Retinal pigment epithelial cell (primary cell): ENCODE measurements at regions not wholly inside any gene's neighbourhood (a gene's known extent, or its start where the extent isn't known, plus 50 kb on each side); places are given as distances from the start of the nearest gene placed in this dataset.
"Not testable (repeated sequence)": the region's sequence is repeated elsewhere in the genome, so short reads cannot be mapped to it uniquely, and the experiment has no call there.

Source experiments
- DNase-seq: peaks from one replicate; pipeline ENCODE4 v3.0.0-alpha.2; 2010; ENCODE audit warnings: low read depth
- H3K4me3 ChIP-seq: 2 replicates; pipeline ENCODE4 v1.5.1; 2011; ENCODE audit warnings: mild to moderate bottlenecking, low read length, control low read depth, moderate library complexity
- TF ChIP-seq, protein P1 (sequence below): conservative IDR thresholded peaks from 2 replicates; pipeline ENCODE4 v1.5.1; 2011; ENCODE audit warnings: low read depth, low read length, control low read depth, inconsistent platforms

- no peak for DNase-seq
- no peak overlapping the region for H3K4me3 ChIP-seq
- TF ChIP-seq, protein P1, sequence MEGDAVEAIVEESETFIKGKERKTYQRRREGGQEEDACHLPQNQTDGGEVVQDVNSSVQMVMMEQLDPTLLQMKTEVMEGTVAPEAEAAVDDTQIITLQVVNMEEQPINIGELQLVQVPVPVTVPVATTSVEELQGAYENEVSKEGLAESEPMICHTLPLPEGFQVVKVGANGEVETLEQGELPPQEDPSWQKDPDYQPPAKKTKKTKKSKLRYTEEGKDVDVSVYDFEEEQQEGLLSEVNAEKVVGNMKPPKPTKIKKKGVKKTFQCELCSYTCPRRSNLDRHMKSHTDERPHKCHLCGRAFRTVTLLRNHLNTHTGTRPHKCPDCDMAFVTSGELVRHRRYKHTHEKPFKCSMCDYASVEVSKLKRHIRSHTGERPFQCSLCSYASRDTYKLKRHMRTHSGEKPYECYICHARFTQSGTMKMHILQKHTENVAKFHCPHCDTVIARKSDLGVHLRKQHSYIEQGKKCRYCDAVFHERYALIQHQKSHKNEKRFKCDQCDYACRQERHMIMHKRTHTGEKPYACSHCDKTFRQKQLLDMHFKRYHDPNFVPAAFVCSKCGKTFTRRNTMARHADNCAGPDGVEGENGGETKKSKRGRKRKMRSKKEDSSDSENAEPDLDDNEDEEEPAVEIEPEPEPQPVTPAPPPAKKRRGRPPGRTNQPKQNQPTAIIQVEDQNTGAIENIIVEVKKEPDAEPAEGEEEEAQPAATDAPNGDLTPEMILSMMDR: no peak
Observed at GRCh38 chr2:132272713-132273112, 111.0 kb upstream of the ANKRD30BL start.

DNA sequence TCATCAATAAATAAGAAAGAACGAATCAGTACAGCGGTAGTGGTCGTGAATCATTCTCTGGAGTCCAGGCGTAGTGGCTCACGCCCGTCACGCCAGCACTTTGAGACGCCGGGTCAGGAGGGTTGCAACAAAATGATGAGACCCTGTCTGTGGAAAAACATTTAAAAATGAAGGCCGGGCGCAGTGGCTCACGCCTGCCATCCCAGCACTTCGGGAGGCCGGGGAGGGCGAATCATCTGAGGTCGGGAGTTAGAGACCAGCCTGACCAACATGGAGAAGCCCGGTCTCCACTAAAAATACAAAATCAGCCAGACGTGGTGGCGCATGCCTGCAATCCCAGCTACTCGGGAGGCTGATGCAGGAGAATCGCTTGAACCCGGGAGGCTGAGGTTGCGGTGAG is 111.8 kb upstream of the ANKRD30BL start:
- DNase-seq, H3K4me3 ChIP-seq: not testable (repeated sequence)

DNA sequence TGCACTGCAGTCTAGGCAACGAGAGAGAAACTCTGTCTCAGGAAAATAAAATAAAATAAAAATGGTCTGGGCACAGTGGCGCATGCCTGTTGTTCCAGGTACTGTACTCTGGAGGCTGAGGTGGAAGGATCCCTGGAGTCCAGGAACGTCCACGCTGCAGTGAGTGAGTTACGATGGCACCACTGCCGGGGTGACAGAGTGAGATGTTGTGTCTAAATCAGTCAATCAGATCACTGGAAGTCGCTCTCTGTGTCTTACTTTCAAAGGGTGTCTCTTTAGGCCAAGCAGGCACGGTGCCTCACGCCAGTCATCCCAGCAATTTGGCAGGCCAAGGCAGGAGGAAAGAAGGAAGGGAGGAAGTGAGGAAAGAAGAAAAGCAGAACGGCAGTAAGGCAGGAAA is 112.2 kb upstream of the ANKRD30BL start:
- no peak for DNase-seq
- H3K4me3 ChIP-seq: no peak overlapping the region

GRCh38 chr2:132275396-132275795 is 113.6 kb upstream of the ANKRD30BL start:
- no peak for DNase-seq
- TF ChIP-seq, protein P1: no peak
- no peak overlapping the region for H3K4me3 ChIP-seq

More for the DNA sequence above, 112.2 kb upstream of the ANKRD30BL start:
- TF ChIP-seq, protein P1: no peak

- TF ChIP-seq, protein P1: no peak
- no peak for DNase-seq
- no peak overlapping the region for H3K4me3 ChIP-seq
Observed at GRCh38 chr2:132276571-132276981, 114.8 kb upstream of the ANKRD30BL start.

DNA sequence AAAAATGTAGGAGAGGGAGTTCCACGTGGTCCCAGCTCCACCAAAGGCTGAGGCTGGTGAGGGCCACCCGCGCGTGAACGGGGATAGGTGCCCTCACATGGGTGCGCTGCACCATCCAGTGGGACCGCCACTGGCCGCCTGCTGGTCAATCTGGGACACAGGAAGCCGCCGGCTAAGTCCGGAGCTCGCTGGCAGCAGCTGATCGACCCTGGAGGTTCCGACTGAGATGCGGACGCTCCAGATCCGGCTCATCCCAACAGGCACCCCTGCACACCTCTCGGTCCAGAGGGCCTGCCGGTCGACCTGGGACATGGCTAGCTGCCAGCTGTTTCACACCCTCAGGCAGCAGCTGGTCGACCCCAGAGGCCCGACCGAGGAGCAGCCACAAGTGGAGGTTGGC is 116.5 kb upstream of the ANKRD30BL start:
- DNase-seq: no peak
- TF ChIP-seq, protein P1: no peak
- no peak overlapping the region for H3K4me3 ChIP-seq

GRCh38 chr2:132279344-132279743 is 117.6 kb upstream of the ANKRD30BL start:
- no peak overlapping the region for H3K4me3 ChIP-seq
- TF ChIP-seq, protein P1: no peak
- no peak for DNase-seq
